UCSD-AML1 (cell line): ENCODE measurements at regions not wholly inside any gene's neighbourhood (a gene's known extent, or its start where the extent isn't known, plus 50 kb on each side); places are given as distances from the start of the nearest gene placed in this dataset.

Experiments
- DNase-seq: peaks from one replicate; lab custom pipeline; 2025; ENCODE audit not compliant: unreplicated experiment; lab: John Stamatoyannopoulos, UW

DNA sequence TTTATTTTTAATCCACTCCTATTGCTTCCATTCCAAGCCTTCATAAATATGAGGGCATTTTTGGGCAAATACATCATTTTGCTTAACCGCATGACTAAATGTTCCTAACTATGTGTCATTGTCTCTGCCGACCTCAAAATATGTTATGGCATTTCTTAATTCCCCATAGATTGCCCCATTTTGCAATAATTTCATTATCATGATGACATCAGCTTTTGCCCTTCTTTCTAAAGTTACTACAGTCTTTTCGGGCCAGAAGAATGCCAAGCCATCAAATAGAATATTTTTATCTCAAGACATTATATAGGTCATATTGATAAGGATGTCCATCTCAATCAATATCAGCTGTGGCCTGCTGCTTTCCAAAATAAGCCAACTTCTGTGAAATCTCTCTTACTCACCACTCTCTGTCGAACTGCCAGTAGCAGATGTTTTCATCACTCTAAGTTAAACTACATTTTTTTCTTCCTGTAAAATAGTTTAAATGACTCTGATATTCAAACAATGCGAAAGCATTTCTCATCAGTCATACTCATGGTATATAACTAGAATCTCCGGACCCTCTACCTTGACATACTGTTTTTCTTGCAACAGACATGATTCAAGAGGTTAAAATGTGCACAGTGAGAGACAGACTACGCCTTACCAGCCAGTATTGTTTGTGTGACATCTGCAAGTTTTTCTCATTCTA, 1254.6 kb upstream of the CELF2 start:
- DNase-seq: no peak

- DNase-seq: no peak
Measured at GRCh38 chr10:9766762-9767161, 1250.9 kb upstream of the CELF2 start.

DNA sequence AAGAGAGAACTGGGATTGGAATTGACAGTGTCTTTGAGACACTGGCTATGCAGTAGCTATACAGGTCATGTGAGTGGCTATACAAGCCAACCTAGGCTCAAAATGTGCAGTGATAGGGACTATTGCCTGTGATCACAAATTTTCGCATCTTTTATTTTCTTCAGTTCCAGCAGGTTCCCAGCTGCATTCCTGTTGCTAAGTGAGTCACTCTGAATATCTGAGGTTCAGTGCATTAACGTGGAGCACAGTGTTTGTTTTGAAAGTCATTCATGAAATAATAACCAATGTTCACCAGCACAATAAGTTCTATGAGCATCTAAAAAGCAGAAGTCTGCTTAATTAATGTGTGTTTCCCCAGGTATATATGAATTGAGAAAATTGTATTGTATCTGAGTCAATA, 1236.0 kb upstream of the CELF2 start:
- DNase-seq: no peak

GRCh38 chr10:9786101-9786500, 1231.6 kb upstream of the CELF2 start:
- DNase-seq: no peak

DNA sequence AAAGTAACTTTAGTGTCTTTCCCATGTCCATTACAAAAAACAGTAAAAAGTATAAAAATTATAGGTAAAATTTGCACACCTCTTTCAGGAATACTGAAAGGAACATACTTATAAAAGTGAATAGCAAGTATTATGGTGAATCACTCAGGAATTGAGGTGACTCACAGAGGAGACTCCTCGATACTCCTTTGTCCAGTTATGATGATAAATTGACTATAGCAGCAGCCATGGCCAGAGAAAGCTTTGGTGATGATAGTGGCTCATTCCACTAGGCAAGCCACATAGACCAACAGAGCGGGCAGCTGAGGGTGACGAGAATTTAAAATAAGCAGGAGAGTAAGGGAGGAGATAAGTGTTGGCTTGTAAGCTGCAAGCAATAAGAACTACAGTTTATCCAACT, 1231.1 kb upstream of the CELF2 start:
- DNase-seq: no peak

DNA sequence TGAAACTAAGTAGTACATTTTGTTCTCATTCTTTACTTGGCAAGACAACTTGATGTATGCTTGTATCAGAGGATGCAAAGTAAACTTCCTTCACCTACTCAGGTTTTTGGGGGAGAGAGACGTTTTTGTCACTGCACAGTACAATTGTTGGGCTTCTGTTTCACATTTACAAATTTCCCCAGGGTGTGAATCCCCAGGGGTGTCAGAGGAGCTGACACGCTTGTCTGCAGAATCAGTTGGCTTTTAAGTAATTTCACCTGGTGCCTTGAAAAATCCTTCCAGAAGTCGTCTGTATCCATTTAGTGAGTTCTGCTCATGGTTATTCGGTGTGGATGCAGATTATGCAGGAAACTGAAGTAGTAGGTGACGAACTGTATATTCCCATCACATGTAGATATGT, 1227.7 kb upstream of the CELF2 start:
- no peak for DNase-seq

GRCh38 chr10:9792181-9792580, 1225.5 kb upstream of the CELF2 start:
- no peak for DNase-seq

DNA sequence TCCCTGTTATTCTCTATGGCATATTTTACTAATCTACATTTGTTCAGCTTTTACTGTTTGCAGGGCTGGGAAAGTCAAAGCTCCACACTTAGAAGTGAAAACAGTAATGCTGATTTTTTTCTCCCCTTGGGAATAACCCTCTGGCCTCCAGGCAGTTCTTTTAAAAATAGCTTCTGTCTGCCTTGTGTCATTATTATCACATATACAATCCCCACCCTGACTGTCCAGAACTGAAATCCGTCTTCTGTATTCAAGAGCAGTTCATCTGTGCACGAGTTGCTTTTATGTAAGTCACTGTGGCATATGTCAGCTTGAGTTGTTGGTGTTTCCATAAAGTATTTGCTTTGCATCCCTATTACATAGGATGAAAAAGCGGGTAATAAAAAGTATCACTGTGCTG, 1221.1 kb upstream of the CELF2 start:
- no peak for DNase-seq

DNA sequence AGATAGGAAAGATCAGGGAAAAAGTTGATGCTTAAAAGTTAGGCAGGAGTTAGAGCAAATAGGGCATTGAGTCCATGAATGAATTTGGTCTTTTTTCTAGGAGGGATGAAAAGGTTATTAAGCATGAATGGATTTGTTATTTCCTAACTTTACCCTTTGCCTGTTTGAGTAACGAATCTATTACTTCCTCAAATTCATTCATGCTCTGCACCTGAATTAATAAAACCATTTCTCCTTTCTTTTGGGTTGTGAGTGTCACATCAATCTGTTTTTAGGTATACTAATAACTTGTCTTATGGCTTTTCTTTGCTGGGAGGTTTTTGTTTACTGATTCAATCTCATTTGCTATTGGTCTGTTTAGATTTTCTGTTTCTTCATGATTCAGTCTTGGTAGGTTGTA, 1217.7 kb upstream of the CELF2 start:
- no peak for DNase-seq

DNA sequence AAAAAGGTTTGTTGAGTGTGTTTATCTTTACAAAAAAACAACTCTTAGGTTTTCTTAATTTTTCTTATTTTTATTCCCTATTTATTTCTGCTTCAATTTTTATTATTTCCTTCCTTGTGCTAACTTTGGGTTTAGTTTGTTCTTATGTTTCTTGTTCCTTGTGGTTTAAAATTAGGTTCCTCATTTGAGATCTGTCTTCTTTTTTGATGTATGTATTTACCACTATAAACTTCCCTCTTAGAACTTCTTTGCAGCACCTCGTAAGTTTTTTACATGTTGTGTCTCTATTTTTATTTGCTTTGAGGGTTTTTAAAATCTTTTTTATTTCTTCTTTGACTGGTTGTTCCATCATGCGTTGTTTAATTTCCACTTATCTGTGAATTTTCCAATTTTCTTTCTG, 1217.1 kb upstream of the CELF2 start:
- DNase-seq: no peak

- no peak for DNase-seq
Measured at GRCh38 chr10:9807846-9808245, 1209.8 kb upstream of the CELF2 start.

GRCh38 chr10:9811601-9812000, 1206.1 kb upstream of the CELF2 start:
- DNase-seq: no peak

DNA sequence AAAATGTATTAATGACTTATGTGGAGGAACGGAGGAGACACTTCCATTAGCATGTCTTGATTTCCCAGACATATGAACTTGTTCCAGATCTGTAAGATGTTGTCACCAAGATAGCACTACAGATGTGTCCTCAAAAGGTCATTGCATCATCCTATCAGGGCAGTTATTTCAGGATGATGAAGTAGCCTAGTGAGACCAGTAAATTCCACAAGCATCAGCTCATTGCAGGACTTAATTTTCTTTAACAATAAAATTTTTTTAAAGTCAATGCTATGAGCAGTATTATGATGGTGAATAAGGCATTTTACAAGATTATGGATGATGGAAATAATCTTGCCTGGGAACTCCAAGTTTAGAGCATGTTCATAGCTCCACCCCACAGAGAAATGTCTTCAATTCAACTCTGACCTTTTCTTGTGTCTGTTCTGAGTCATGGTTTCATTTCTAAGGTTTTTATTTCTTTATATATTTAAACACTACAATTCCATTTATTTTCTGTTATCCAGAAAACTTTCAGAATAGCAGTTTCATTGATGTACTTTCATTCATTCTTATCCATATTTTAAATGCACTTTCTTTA, 1203.3 kb upstream of the CELF2 start:
- no peak for DNase-seq

- no peak for DNase-seq
Measured at GRCh38 chr10:9819756-9820494, 1197.7 kb upstream of the CELF2 start.

GRCh38 chr10:9823268-9823930, 1194.3 kb upstream of the CELF2 start:
- DNase-seq: no peak

DNA sequence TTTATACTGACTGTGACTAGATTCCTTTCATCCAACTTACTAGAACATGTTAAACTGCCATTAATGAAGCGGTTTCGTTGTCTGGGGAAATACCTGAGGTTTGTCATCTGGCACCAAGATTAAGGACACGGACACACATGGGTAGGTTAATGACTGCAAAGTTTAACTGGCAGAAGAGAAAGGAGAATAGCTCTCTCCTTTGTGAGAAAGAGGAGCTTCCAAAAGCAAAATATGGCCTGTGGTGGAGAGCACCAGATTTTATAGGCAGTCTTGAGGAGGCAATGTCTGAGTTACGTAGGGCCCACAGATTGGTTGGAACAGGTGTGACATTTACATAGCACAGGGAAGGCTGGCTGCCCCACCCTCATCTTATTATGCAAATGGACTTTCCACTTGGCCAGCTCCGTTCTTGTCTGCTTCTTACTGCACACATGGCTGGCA, 1193.0 kb upstream of the CELF2 start:
- DNase-seq: no peak

DNA sequence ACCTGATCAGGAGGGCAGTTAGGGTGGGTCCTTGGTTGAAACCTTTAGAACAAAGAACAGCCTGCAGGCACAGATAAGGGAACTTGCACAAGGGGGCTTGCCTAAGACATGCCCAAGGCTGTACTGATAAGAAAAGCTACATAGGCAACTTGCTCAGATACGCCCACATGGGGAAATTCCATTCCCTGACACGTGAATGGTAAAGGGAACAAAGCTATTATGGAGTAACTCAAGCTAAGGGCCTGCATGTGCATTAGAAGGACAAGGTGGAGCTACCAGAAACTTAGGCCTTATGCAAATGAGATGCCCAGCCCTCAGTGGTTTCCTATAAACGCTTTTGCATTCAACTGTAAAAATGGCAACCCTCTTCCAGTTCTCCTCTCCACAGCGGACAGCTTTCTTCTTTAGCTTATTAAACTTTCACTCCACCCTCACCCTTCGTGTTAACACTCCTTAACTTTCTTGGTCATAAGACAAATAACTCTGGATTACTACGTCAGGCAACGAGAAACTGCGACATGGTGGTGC, 1192.1 kb upstream of the CELF2 start:
- peak; percentile 11 for DNase-seq

DNA sequence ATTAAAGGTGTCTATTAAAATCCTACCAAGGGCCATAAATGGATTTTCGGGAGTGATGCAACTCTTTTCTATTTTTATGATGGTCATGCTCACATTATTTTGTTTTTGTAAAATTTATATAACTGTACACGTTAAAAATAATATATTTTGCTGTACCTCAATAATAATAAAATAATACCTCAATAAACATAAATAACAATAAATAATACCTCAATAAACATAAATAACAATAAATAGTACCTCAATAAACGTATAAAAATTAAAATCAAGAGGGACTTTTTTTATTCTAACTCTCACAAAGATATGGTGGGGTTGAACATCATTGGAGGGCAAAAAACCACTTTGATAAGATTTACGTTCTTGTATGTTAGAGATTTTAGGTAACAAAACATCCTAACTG, 1189.6 kb upstream of the CELF2 start:
- no peak for DNase-seq

- no peak for DNase-seq
Measured at GRCh38 chr10:9833942-9834341, 1183.7 kb upstream of the CELF2 start.

DNA sequence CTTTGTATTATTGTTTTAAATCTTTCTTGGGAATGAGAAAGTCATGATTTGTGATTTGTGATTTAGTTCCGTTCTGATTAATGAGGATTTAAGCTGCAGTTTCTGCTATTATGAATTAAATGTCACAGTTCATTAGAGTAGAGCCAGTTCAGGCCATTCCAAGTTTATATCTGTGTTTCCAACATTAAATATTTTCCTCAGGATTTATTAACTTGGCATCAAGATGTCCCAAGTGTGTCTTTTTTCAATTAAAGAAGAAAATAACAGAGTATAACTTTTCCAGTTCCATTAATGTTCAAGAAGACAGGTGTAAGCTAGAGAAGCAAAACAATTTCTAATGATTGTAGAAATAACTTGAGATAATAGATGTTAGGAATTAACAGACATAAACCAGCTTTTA, 1183.2 kb upstream of the CELF2 start:
- no peak for DNase-seq

- DNase-seq: no peak
Measured at GRCh38 chr10:9845075-9845474, 1172.6 kb upstream of the CELF2 start.

DNA sequence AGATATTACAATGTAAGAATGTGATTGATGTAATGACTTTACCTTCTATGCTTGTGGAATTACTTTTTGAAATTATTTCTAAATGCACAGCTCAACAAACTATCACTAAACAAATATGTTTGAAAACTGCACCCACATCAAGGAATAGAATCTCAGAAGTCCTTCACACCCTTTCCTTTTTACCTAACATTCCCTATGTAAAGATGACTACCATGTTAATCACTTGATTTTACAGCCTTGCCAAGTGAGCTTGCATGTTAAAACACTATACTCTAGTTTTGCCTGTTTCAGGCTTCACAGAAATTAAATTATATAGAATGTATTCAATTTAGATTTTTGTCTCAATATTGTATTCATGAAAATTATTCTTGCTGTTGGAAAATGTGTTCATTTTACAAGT, 1169.4 kb upstream of the CELF2 start:
- DNase-seq: no peak
